GM23248 (cell line): ENCODE measurements at regions not wholly inside any gene's neighbourhood (a gene's known extent, or its start where the extent isn't known, plus 50 kb on each side); places are given as distances from the start of the nearest gene placed in this dataset.

Source experiments
- EZH2 ChIP-seq: fragments of 200-600 bp; sonication (generic); IDR thresholded peaks from 2 replicates; pipeline ENCODE4 v1.6.1; 2018; ENCODE audit warnings: antibody characterized with exemption, mild to moderate bottlenecking; ENCODE audit not compliant: insufficient read depth, poor library complexity, severe bottlenecking
- EZH2phosphoT487 ChIP-seq: fragments of 200-600 bp; sonication (generic); IDR thresholded peaks from 2 replicates; pipeline ENCODE4 v1.6.1; 2018; ENCODE audit warnings: antibody characterized with exemption, moderate library complexity, mild to moderate bottlenecking, low read depth; ENCODE audit not compliant: insufficient read depth

DNA sequence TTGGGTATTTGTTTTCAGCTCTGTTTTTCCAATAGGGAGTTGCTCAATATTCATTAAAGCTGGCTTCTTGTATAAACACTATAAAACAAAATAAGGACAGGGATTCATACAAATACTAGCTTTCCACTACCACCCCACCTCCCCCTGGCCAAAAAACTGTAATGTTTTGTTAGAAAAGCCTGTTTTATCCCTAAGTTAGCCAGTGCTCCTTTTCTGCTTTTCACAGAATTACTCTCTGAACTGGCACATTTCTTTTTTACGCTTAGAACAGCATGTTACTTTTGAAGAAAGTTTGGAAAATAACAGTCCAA lies 147.4 kb upstream of the DMRT1 start:
- TF ChIP-seq EZH2phosphoT487, result no peak
- no peak for TF ChIP-seq EZH2
